ENCODE measurements at regions not wholly inside any gene's neighbourhood (a gene's known extent, or its start where the extent isn't known, plus 50 kb on each side); places are given as distances from the start of the nearest gene placed in this dataset.

- no peak for TF ChIP-seq RARB (CRISPR knock-in tag; IDR thresholded peaks at IDR 0.05)
- no peak for TF ChIP-seq ZNF70 (CRISPR knock-in tag; IDR thresholded peaks at IDR 0.05)
- TF ChIP-seq PATZ1 (CRISPR knock-in tag; IDR thresholded peaks at IDR 0.05; ENCODE audit: borderline replicate concordance) = no peak
- no peak for TF ChIP-seq ARNTL (CRISPR knock-in tag; IDR thresholded peaks at IDR 0.05; ENCODE audit: borderline replicate concordance, low read depth)
- TF ChIP-seq ZNF8 (CRISPR knock-in tag; IDR thresholded peaks at IDR 0.05) = no peak
- no peak for TF ChIP-seq TCF4 (CRISPR knock-in tag; IDR thresholded peaks at IDR 0.05; ENCODE audit: borderline replicate concordance)
- TF ChIP-seq CSDC2 (CRISPR knock-in tag; IDR thresholded peaks at IDR 0.05) = no peak
- TF ChIP-seq ESRRG (CRISPR knock-in tag; IDR thresholded peaks at IDR 0.05) = no peak
- TF ChIP-seq CREB5 (CRISPR knock-in tag; IDR thresholded peaks at IDR 0.05; ENCODE audit: low read depth) = no peak
- no peak for TF ChIP-seq SNAI2 (CRISPR knock-in tag; IDR thresholded peaks at IDR 0.05)
- no peak for TF ChIP-seq ZFP3 (CRISPR knock-in tag; IDR thresholded peaks at IDR 0.05)
These were observed 161.6 kb downstream of the PCDH18 start for GRCh38 chr4:137370679-137371078.

All from SK-N-SH treated with all-trans-retinoic acid at 6 μM for 48 hours (cell line).